ENCODE measurements at regions not wholly inside any gene's neighbourhood (a gene's known extent, or its start where the extent isn't known, plus 50 kb on each side); places are given as distances from the start of the nearest gene placed in this dataset.

DNA sequence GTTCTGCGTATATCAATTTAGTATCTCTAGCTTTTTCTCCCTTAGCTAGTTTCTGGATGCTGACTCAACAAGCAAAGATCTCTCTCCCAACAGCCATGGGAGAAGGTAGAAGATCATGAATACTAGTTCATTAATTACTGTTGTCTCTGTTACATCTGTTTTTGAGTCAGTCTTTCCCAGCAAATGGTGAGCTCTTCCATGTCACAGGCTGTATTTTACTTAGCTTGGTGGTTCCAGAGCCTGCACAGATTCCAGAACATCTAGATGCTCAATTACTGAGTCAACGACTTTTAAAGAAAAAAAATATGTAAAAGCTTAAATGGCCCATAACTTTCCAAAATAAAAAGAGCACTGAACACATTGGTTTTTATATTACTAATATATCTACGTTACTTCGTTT is 307.2 kb downstream of the NSG2 start:
- DNase-seq (ENCODE audit: low read depth, low spot score) (no peak), FAIRE-seq (no peak), ATAC-seq (no peak)
- 3% methylated on average over 4 of the region's 4 CpGs for WGBS (ENCODE audit: insufficient coverage, insufficient replicate concordance, low lambda C conversion rate, missing lambda C conversion rate)
- BruUV-seq (replicated peaks) = no TSS peak
- Histone ChIP-seq H3K4me2 (ENCODE audit: control insufficient read depth, insufficient read depth) (no peak overlapping the region), H3K79me2 (ENCODE audit: control insufficient read depth, insufficient read depth, low read length) (no peaks in the 10 kb centered on the region), H3K27ac (ENCODE audit: control insufficient read depth, insufficient read depth) (no peak overlapping the region), H3K36me3 (ENCODE audit: control insufficient read depth in 2 of 2, insufficient read depth in 2 of 2, low read length in 1 of 2) (no peaks in the 10 kb centered on the region), H3K9ac (ENCODE audit: control insufficient read depth, insufficient read depth, low read length) (no peak overlapping the region), H3K9me3 (replicated peaks; ENCODE audit: control insufficient read depth, insufficient read depth, low read length) (no peaks in the 10 kb centered on the region), H3K4me3 (no peak overlapping the region), H3K27me3 (replicated peaks in 1 of 2; ENCODE audit: control insufficient read depth in 2 of 2, insufficient read depth in 2 of 2, low read length in 1 of 2) (peaks cover 0 to 1% of the 10 kb centered on the region in 2 experiments; a peak in 2 of 4 replicates), H3K4me1 (ENCODE audit: control insufficient read depth, insufficient read depth, low read length) (no peaks in the 10 kb centered on the region), H2AFZ (ENCODE audit: control insufficient read depth, low read depth, low read length) (no peak overlapping the region), H4K20me1 (ENCODE audit: control insufficient read depth, insufficient read depth) (no peaks in the 10 kb centered on the region)
- intact Hi-C loops (cut with micrococcal nuclease; ENCODE audit: unreplicated experiment) (no loop called here), in situ Hi-C loops (cut with MboI) (no loop called here)
- ChIA-PET SMC1A (ENCODE audit: uncharacterized antibody, unreplicated experiment) (interaction anchor here (1.1 kb wide), 1 partner anchor 441 kb away, joined by 3 read pairs; no protein-coding TSS in a partner anchor), CTCF (no interaction called here), POLR2A (no interaction called here), RAD21 (ENCODE audit: unreplicated experiment) (no interaction called here)
- TF ChIP-seq MXI1 (IDR thresholded peaks at IDR 0.05; ENCODE audit: low read depth, low read length) (no peak), ZZZ3 (IDR thresholded peaks at IDR 0.05; ENCODE audit: control insufficient read depth, insufficient read length, low read depth) (no peak), CREM (IDR thresholded peaks at IDR 0.05; ENCODE audit: low read depth) (no peak), CTCF (IDR thresholded peaks at IDR 0.05 in 2 of 3, conservative IDR thresholded peaks at IDR 0.05 in 1 of 3; ENCODE audit: control insufficient read depth in 2 of 3, extremely low read depth in 1 of 3, insufficient read depth in 1 of 3, low read depth in 3 of 3, low read length in 3 of 3) (no peak), CBX5 (IDR thresholded peaks at IDR 0.05; ENCODE audit: low read depth) (no peak), ZSCAN29 (IDR thresholded peaks at IDR 0.05) (no peak), RCOR1 (conservative IDR thresholded peaks at IDR 0.05; ENCODE audit: low read depth, low read length) (no peak)
- TF ChIP-seq, protein P1, sequence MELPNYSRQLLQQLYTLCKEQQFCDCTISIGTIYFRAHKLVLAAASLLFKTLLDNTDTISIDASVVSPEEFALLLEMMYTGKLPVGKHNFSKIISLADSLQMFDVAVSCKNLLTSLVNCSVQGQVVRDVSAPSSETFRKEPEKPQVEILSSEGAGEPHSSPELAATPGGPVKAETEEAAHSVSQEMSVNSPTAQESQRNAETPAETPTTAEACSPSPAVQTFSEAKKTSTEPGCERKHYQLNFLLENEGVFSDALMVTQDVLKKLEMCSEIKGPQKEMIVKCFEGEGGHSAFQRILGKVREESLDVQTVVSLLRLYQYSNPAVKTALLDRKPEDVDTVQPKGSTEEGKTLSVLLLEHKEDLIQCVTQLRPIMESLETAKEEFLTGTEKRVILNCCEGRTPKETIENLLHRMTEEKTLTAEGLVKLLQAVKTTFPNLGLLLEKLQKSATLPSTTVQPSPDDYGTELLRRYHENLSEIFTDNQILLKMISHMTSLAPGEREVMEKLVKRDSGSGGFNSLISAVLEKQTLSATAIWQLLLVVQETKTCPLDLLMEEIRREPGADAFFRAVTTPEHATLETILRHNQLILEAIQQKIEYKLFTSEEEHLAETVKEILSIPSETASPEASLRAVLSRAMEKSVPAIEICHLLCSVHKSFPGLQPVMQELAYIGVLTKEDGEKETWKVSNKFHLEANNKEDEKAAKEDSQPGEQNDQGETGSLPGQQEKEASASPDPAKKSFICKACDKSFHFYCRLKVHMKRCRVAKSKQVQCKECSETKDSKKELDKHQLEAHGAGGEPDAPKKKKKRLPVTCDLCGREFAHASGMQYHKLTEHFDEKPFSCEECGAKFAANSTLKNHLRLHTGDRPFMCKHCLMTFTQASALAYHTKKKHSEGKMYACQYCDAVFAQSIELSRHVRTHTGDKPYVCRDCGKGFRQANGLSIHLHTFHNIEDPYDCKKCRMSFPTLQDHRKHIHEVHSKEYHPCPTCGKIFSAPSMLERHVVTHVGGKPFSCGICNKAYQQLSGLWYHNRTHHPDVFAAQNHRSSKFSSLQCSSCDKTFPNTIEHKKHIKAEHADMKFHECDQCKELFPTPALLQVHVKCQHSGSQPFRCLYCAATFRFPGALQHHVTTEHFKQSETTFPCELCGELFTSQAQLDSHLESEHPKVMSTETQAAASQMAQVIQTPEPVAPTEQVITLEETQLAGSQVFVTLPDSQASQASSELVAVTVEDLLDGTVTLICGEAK (IDR thresholded peaks at IDR 0.05; ENCODE audit: borderline replicate concordance) = no peak

Measured in GM12878 (cell line).